ENCODE measurements at regions not wholly inside any gene's neighbourhood (a gene's known extent, or its start where the extent isn't known, plus 50 kb on each side); places are given as distances from the start of the nearest gene placed in this dataset.

GRCh38 chr4:35942092-35942491 is 302.2 kb downstream of the ARAP2 start:
- DNase-seq (ENCODE audit: extremely low read depth in 1 of 11, low read depth in 9 of 11, low spot score in 4 of 11): no peak

- no peak for DNase-seq (ENCODE audit: extremely low read depth in 1 of 11, low read depth in 9 of 11, low spot score in 4 of 11)
These were observed 300.7 kb downstream of the ARAP2 start for GRCh38 chr4:35943606-35944005.

GRCh38 chr4:35948171-35948570 is 296.1 kb downstream of the ARAP2 start:
- DNase-seq (ENCODE audit: extremely low read depth in 1 of 11, low read depth in 9 of 11, low spot score in 4 of 11): no peak

GRCh38 chr4:35950442-35950841 is 293.9 kb downstream of the ARAP2 start:
- no peak for DNase-seq (ENCODE audit: extremely low read depth in 1 of 11, low read depth in 9 of 11, low spot score in 4 of 11)

- no peak for DNase-seq (ENCODE audit: extremely low read depth in 1 of 11, low read depth in 9 of 11, low spot score in 4 of 11)
These were observed 291.6 kb downstream of the ARAP2 start for GRCh38 chr4:35952751-35953150.

- DNase-seq (ENCODE audit: extremely low read depth in 1 of 11, low read depth in 9 of 11, low spot score in 4 of 11): no peak
These were observed 280.9 kb downstream of the ARAP2 start for GRCh38 chr4:35963383-35963782.

- no peak for DNase-seq (ENCODE audit: extremely low read depth in 1 of 11, low read depth in 9 of 11, low spot score in 4 of 11)
These were observed 280.3 kb downstream of the ARAP2 start for GRCh38 chr4:35963974-35964515.

- DNase-seq (ENCODE audit: extremely low read depth in 1 of 11, low read depth in 9 of 11, low spot score in 4 of 11): peak in 1 of 11 donors; percentile 5
These were observed 279.0 kb downstream of the ARAP2 start for GRCh38 chr4:35965300-35965699.

GRCh38 chr4:35966566-35966965 is 277.7 kb downstream of the ARAP2 start:
- no peak for DNase-seq (ENCODE audit: extremely low read depth in 1 of 11, low read depth in 9 of 11, low spot score in 4 of 11)

GRCh38 chr4:35970366-35970960 is 273.9 kb downstream of the ARAP2 start:
- DNase-seq (ENCODE audit: extremely low read depth in 1 of 11, low read depth in 9 of 11, low spot score in 4 of 11): no peak

GRCh38 chr4:35972814-35973213 is 271.5 kb downstream of the ARAP2 start:
- DNase-seq (ENCODE audit: extremely low read depth in 1 of 11, low read depth in 9 of 11, low spot score in 4 of 11): no peak

GRCh38 chr4:35975617-35976355 is 268.5 kb downstream of the ARAP2 start:
- DNase-seq (ENCODE audit: extremely low read depth in 1 of 11, low read depth in 9 of 11, low spot score in 4 of 11): no peak

- no peak for DNase-seq (ENCODE audit: extremely low read depth in 1 of 11, low read depth in 9 of 11, low spot score in 4 of 11)
These were observed 265.8 kb downstream of the ARAP2 start for GRCh38 chr4:35978551-35978950.

- no peak for DNase-seq (ENCODE audit: extremely low read depth in 1 of 11, low read depth in 9 of 11, low spot score in 4 of 11)
These were observed 262.0 kb downstream of the ARAP2 start for GRCh38 chr4:35982318-35982717.

- no peak for DNase-seq (ENCODE audit: extremely low read depth in 1 of 11, low read depth in 9 of 11, low spot score in 4 of 11)
These were observed 257.8 kb downstream of the ARAP2 start for GRCh38 chr4:35986537-35986936.

GRCh38 chr4:35993606-35994005 is 250.7 kb downstream of the ARAP2 start:
- no peak for DNase-seq (ENCODE audit: extremely low read depth in 1 of 11, low read depth in 9 of 11, low spot score in 4 of 11)

- DNase-seq (ENCODE audit: extremely low read depth in 1 of 11, low read depth in 9 of 11, low spot score in 4 of 11): no peak
These were observed 243.3 kb downstream of the ARAP2 start for GRCh38 chr4:36000941-36001557.

GRCh38 chr4:36003051-36003450 is 241.3 kb downstream of the ARAP2 start:
- DNase-seq (ENCODE audit: extremely low read depth in 1 of 11, low read depth in 9 of 11, low spot score in 4 of 11): no peak

- DNase-seq (ENCODE audit: extremely low read depth in 1 of 11, low read depth in 9 of 11, low spot score in 4 of 11): no peak
These were observed 240.0 kb downstream of the ARAP2 start for GRCh38 chr4:36004204-36004851.

GRCh38 chr4:36006226-36006625 is 238.1 kb downstream of the ARAP2 start:
- DNase-seq (ENCODE audit: extremely low read depth in 1 of 11, low read depth in 9 of 11, low spot score in 4 of 11): no peak
